ENCODE measurements at regions not wholly inside any gene's neighbourhood (a gene's known extent, or its start where the extent isn't known, plus 50 kb on each side); places are given as distances from the start of the nearest gene placed in this dataset.

DNA sequence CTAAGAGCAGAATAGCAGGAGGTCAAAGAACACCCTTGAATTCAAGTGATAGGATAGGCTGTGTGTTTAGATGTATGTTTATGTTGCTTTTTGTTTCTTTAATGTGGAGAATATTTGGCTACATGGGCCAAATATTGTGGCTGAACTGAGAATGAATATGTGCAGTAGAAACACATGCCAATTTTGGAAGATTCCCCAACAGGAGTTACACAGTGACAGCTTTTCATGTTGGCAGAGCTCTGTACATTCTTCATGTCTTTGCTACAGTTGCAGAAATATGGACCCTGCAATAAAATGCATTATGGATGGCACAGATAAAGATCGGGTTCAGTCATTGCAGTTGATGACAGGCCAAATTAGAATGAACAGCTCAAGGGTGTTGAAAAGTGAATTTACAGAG lies 82.8 kb upstream of the SLC4A4 start:
- Histone ChIP-seq H3K27ac (ENCODE audit: control insufficient read depth, insufficient read depth) (no peak overlapping the region), H4K20me1 (ENCODE audit: control insufficient read depth, insufficient read depth) (no peaks in the 10 kb centered on the region), H3K4me3 (no peak overlapping the region), H3K9me3 (replicated peaks; ENCODE audit: control insufficient read depth, insufficient read depth, low read length) (no peaks in the 10 kb centered on the region), H3K36me3 (ENCODE audit: control insufficient read depth in 2 of 2, insufficient read depth in 2 of 2, low read length in 1 of 2) (no peaks in the 10 kb centered on the region), H3K4me2 (ENCODE audit: control insufficient read depth, insufficient read depth) (no peak overlapping the region), H2AFZ (ENCODE audit: control insufficient read depth, low read depth, low read length) (no peak overlapping the region), H3K4me1 (ENCODE audit: control insufficient read depth, insufficient read depth, low read length) (no peaks in the 10 kb centered on the region), H3K79me2 (ENCODE audit: control insufficient read depth, insufficient read depth, low read length) (no peaks in the 10 kb centered on the region), H3K9ac (ENCODE audit: control insufficient read depth, insufficient read depth, low read length) (no peak overlapping the region), H3K27me3 (replicated peaks in 1 of 2; ENCODE audit: control insufficient read depth in 2 of 2, insufficient read depth in 2 of 2, low read length in 1 of 2) (no peaks in the 10 kb centered on the region)
- SMC1A ChIA-PET (ENCODE audit: uncharacterized antibody, unreplicated experiment) = interaction anchor here (1.1 to 3.1 kb wide), 2 partner anchors 11 to 26 kb away, joined by 4 to 15 read pairs; no protein-coding TSS in a partner anchor
- TF ChIP-seq NFYA (IDR thresholded peaks at IDR 0.05; ENCODE audit: borderline replicate concordance, low read depth, low read length) (no peak), RB1 (IDR thresholded peaks at IDR 0.05; ENCODE audit: borderline replicate concordance) (no peak), HCFC1 (IDR thresholded peaks at IDR 0.05; ENCODE audit: low read length) (no peak), MXI1 (IDR thresholded peaks at IDR 0.05; ENCODE audit: low read depth, low read length) (no peak), STAT1 (conservative IDR thresholded peaks at IDR 0.05) (no peak), NFYB (IDR thresholded peaks at IDR 0.05; ENCODE audit: insufficient read depth, low read depth, low read length) (no peak), SKIL (IDR thresholded peaks at IDR 0.05; ENCODE audit: low read depth, poor library complexity, severe bottlenecking) (no peak), YBX1 (IDR thresholded peaks at IDR 0.05) (no peak), IKZF2 (IDR thresholded peaks at IDR 0.05) (no peak), PAX5 (IDR thresholded peaks at IDR 0.05; ENCODE audit: borderline replicate concordance, low read depth, low read length) (no peak), CBX5 (IDR thresholded peaks at IDR 0.05; ENCODE audit: low read depth) (no peak), POLR2AphosphoS2 (IDR thresholded peaks at IDR 0.05; ENCODE audit: low read depth, low read length) (no peak), MAX (IDR thresholded peaks at IDR 0.05; ENCODE audit: low read depth, low read length) (no peak)
- TF ChIP-seq, protein P1, sequence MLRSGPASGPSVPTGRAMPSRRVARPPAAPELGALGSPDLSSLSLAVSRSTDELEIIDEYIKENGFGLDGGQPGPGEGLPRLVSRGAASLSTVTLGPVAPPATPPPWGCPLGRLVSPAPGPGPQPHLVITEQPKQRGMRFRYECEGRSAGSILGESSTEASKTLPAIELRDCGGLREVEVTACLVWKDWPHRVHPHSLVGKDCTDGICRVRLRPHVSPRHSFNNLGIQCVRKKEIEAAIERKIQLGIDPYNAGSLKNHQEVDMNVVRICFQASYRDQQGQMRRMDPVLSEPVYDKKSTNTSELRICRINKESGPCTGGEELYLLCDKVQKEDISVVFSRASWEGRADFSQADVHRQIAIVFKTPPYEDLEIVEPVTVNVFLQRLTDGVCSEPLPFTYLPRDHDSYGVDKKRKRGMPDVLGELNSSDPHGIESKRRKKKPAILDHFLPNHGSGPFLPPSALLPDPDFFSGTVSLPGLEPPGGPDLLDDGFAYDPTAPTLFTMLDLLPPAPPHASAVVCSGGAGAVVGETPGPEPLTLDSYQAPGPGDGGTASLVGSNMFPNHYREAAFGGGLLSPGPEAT (IDR thresholded peaks at IDR 0.05; ENCODE audit: low read depth) = no peak
- TF ChIP-seq, protein P2, sequence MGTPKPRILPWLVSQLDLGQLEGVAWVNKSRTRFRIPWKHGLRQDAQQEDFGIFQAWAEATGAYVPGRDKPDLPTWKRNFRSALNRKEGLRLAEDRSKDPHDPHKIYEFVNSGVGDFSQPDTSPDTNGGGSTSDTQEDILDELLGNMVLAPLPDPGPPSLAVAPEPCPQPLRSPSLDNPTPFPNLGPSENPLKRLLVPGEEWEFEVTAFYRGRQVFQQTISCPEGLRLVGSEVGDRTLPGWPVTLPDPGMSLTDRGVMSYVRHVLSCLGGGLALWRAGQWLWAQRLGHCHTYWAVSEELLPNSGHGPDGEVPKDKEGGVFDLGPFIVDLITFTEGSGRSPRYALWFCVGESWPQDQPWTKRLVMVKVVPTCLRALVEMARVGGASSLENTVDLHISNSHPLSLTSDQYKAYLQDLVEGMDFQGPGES (IDR thresholded peaks at IDR 0.05) = no peak
- RAD21 ChIA-PET (ENCODE audit: unreplicated experiment) = no interaction called here
- CTCF ChIA-PET = interaction anchor here (1.0 to 3.5 kb wide), 3 partner anchors 18 to 72 kb away, joined by 3 to 17 read pairs (median 4); no protein-coding TSS in a partner anchor
- FAIRE-seq (no peak), ATAC-seq (no peak), DNase-seq (ENCODE audit: low read depth, low spot score) (no peak)
- intact Hi-C loops (cut with micrococcal nuclease; ENCODE audit: unreplicated experiment) = no loop called here
- WGBS (ENCODE audit: insufficient coverage, insufficient replicate concordance, low lambda C conversion rate, missing lambda C conversion rate) = 97% methylated on average over 1 of the region's 1 CpG
- no TSS peak for BruUV-seq (replicated peaks)
- POLR2A ChIA-PET = no interaction called here
- in situ Hi-C loops (cut with MboI) = no loop called here
